Cardiac fibroblast (primary cell): ENCODE measurements at regions not wholly inside any gene's neighbourhood (a gene's known extent, or its start where the extent isn't known, plus 50 kb on each side); places are given as distances from the start of the nearest gene placed in this dataset.

ENCODE experiments used
- DNase-seq, 2 donors: peaks; one replicate each; pipeline versions ENCODE4 v3.0.0 to v3.0.0-alpha.2; 2010; ENCODE audit warnings: low read depth in 2 of 2
- H3K4me3 ChIP-seq, 2 donors: replicated peaks in 1 of 2; 1 replicate in 1 of 2; 2 replicates in 1 of 2; pipeline ENCODE4 v1.5.1; 2011; ENCODE audit warnings: low read depth in 2 of 2, low read length in 2 of 2, mild to moderate bottlenecking in 2 of 2, moderate library complexity in 1 of 2
- TF ChIP-seq, protein P1 (sequence below): IDR thresholded peaks from one replicate; pipeline ENCODE4 v1.5.1; 2011; ENCODE audit warnings: low read depth, mild to moderate bottlenecking, low read length, inconsistent platforms

DNA sequence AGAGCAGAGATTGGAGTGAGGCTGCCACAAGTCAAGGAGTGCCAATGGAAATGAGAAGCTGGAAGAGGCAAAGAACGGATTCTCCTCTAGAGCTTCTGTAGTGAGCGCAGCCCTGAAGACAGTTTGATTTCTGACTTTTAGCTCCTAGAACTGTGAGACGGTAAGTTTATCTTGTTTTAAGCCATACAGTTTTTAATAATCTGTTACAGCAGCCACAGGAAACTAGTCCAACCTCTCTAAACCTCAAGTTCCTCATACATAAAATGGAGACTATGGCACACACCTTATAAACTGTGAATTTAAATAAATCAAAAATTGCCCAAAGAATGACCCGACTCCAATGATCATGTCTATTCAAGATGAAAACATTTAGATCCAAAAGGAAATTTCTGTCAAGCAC is 596.5 kb downstream of the BCL11A start:
- TF ChIP-seq, protein P1, sequence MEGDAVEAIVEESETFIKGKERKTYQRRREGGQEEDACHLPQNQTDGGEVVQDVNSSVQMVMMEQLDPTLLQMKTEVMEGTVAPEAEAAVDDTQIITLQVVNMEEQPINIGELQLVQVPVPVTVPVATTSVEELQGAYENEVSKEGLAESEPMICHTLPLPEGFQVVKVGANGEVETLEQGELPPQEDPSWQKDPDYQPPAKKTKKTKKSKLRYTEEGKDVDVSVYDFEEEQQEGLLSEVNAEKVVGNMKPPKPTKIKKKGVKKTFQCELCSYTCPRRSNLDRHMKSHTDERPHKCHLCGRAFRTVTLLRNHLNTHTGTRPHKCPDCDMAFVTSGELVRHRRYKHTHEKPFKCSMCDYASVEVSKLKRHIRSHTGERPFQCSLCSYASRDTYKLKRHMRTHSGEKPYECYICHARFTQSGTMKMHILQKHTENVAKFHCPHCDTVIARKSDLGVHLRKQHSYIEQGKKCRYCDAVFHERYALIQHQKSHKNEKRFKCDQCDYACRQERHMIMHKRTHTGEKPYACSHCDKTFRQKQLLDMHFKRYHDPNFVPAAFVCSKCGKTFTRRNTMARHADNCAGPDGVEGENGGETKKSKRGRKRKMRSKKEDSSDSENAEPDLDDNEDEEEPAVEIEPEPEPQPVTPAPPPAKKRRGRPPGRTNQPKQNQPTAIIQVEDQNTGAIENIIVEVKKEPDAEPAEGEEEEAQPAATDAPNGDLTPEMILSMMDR = no peak
- no peak for DNase-seq
- no peak overlapping the region for H3K4me3 ChIP-seq

DNA sequence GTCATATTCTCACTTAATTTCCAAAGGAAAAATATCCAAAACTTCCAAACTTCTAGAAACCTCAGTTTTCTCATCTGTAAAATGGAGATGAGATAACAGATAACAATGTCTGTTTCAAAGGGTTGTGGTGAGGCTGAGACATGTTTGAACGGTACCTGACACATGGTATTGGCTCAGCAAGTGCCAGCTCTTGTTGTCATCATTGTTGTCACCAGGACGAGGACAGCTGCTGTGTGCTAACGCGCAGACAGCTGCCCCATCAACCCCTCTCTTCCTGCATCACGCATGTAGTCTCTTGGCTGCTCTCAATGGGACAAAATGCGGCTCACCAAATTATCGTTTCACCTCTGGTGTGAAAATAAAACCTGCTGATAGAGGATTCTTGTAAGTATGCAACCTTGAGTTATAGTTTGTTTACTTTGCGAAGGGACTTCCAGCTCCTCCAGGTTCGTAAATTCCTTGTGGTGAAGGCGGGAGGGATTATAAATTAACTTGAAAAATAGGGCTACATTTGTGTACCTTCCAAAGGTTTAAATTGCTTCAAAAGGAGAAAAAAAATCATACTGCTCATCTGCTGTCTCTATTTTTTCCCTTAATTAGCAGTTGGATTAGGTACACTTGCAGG is 605.4 kb downstream of the BCL11A start:
- H3K4me3 ChIP-seq = no peak overlapping the region
- no peak for DNase-seq
- TF ChIP-seq, protein P1 = no peak

DNA sequence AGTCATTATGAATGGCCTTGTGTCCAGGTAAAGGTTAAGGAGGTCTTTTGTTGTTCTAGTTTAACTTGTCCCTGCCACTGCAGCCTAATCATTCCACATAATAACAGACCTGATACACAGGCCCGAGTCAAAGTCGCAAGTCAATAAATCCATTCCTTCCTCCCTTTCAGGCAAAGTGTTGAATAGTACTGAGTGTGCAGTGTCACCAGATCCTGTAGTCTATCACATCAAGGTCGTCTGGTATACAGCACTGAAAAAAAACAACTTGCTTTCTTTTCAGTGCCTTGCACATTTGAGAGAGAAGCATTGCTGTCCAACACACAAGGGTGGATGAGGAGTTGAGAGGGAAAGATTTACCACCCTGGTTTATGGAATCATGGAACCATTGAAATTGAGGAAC is 606.2 kb downstream of the BCL11A start:
- TF ChIP-seq, protein P1 = no peak
- no peak for DNase-seq
- H3K4me3 ChIP-seq = no peak overlapping the region

DNA sequence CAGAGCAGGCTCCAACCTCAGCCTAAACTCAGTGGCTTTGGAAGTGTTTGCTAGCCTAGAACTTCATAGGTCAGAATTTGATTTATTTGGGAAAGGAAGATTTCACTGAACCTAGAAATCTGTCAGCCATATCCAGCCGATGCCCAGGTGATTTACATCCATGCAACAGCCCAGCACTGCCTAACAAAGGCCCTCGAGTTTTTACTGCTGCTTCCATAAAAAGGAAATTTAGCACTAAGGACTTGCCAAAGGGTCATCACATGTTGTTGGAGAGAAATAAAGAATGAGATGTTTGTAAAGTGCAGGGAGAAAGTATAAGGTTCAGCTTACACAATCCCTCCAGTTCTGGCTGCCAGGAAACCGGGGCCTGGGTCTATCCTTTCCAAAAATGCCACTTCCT is 614.2 kb downstream of the BCL11A start:
- H3K4me3 ChIP-seq = no peak overlapping the region
- no peak for DNase-seq
- TF ChIP-seq, protein P1 = no peak

DNA sequence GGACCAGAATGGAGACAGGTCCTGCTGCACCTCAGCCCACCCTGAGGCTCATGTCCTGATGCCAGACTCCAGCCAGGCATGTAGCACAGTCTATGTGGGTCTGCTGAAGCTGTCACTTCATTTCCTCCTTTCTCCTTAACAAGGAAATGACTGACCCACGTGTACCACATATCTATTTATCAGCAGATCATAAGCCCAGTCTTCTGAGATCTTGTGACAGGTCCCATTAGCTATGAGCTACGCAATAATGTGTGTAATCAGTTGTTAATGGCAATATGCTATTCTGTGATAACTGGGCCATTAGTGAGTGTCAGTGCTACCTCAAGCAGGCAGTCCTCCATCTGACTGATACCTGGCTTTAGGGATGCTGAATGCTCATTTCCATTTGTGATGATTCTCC is 615.3 kb downstream of the BCL11A start:
- no peak for DNase-seq
- no peak overlapping the region for H3K4me3 ChIP-seq
- TF ChIP-seq, protein P1 = no peak

DNA sequence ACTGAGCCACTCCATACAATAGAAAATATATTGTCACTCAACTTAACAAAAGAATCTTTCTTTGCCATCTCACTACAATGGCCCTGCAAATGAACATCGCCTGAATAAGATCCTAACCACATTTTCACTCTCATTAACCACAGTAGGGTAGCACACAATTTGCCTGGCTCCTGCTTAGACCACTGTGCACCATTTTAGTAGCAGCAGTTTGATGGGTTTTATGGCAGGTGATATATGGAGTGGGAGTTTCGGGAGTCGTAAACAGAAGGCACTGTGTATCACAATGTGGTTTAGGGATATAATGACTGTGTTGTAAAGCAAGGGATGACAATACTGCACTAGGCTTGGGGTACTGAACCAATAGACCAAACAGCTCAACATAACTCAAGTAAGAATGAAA is 617.4 kb downstream of the BCL11A start:
- DNase-seq = no peak
- no peak overlapping the region for H3K4me3 ChIP-seq
- TF ChIP-seq, protein P1 = no peak

DNA sequence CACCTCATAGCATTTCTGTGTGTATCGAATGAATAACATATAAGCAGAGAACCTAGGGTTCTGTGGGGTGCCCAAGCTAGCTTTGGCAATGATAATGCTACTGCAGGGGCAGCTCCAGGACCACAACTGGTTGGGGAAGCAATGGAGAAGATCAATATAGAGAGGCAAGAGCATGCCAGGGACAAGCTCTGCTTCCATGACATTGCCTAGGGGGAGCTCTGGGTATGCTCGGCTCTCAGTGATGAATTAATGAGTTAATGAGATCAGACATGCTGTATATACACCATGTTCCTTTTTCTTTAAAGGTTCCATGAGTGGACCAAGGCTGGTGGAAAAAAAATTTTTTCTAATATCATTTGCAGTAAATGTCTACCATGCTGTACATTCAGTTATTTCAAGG is 618.4 kb downstream of the BCL11A start:
- DNase-seq = no peak
- no peak overlapping the region for H3K4me3 ChIP-seq
- TF ChIP-seq, protein P1 = no peak
